MM.1S (cell line): ENCODE measurements at regions not wholly inside any gene's neighbourhood (a gene's known extent, or its start where the extent isn't known, plus 50 kb on each side); places are given as distances from the start of the nearest gene placed in this dataset.

Experiments used
- DNase-seq: peaks from one replicate; pipeline ENCODE4 v3.0.0-alpha.2; 2015
- H2AFZ ChIP-seq: fragments of 300-600 bp; sonication (generic); 2 replicates; pipeline ENCODE4 v1.6.0; 2016; ENCODE audit warnings: antibody characterized with exemption, low read length
- H3F3A ChIP-seq: fragments of 300-600 bp; sonication (generic); 2 replicates; pipeline ENCODE4 v1.6.1; 2016; ENCODE audit warnings: mild to moderate bottlenecking, antibody characterized with exemption, low read length, moderate library complexity, mixed read lengths; ENCODE audit not compliant: insufficient read depth
- H3K27ac ChIP-seq: fragments of 300-600 bp; sonication (generic); 2 replicates; pipeline ENCODE4 v1.5.1; 2016; ENCODE audit warnings: mild to moderate bottlenecking, low read length
- H3K27me3 ChIP-seq: fragments of 300-600 bp; sonication (generic); replicated peaks from 2 replicates; pipeline ENCODE4 v1.6.0; 2016; ENCODE audit warnings: low read length; ENCODE audit not compliant: insufficient read depth
- H3K36me3 ChIP-seq: fragments of 300-600 bp; sonication (generic); replicated peaks from 2 replicates; pipeline ENCODE4 v1.6.1; 2016; ENCODE audit warnings: mild to moderate bottlenecking, low read length, mixed read lengths; ENCODE audit not compliant: insufficient read depth
- H3K4me1 ChIP-seq: fragments of 300-600 bp; sonication (generic); 2 replicates; pipeline ENCODE4 v1.6.1; 2016; ENCODE audit warnings: low read length, mixed read lengths
- H3K4me2 ChIP-seq: fragments of 300-600 bp; sonication (generic); 2 replicates; pipeline ENCODE4 v1.6.0; 2016; ENCODE audit warnings: low read depth, low read length
- H3K4me3 ChIP-seq: fragments of 300-600 bp; sonication (generic); 2 replicates; pipeline ENCODE4 v1.5.1; 2016; ENCODE audit warnings: low read length, mixed read lengths
- H3K79me2 ChIP-seq: fragments of 300-600 bp; sonication (generic); 2 replicates; pipeline ENCODE4 v1.6.1; 2016; ENCODE audit warnings: mixed run types, low read length, mixed read lengths
- H3K9ac ChIP-seq: fragments of 300-600 bp; sonication (generic); 2 replicates; pipeline ENCODE4 v1.6.1; 2016; ENCODE audit warnings: low read length, mixed read lengths
- H3K9me2 ChIP-seq: fragments of 300-600 bp; sonication (generic); replicated peaks from 2 replicates; pipeline ENCODE4 v1.6.1; 2016; ENCODE audit warnings: mild to moderate bottlenecking, low read length, mixed read lengths; ENCODE audit not compliant: insufficient read depth
- H3K9me3 ChIP-seq: fragments of 300-600 bp; sonication (generic); replicated peaks from 2 replicates; pipeline ENCODE4 v1.6.1; 2016; ENCODE audit warnings: mild to moderate bottlenecking, low read length, mixed read lengths; ENCODE audit not compliant: insufficient read depth
- H4K20me1 ChIP-seq: fragments of 300-600 bp; sonication (generic); 2 replicates; pipeline ENCODE4 v1.6.1; 2016; ENCODE audit warnings: mild to moderate bottlenecking, low read length, moderate library complexity, mixed read lengths; ENCODE audit not compliant: insufficient read depth
- EZH2 ChIP-seq: fragments of 300-600 bp; sonication (generic); optimal IDR thresholded peaks from 2 replicates; pipeline ENCODE3; 2017; ENCODE audit warnings: low read depth, mild to moderate bottlenecking, antibody characterized with exemption, low read length, mixed read lengths
- EZH2phosphoT487 ChIP-seq: fragments of 300-600 bp; sonication (generic); IDR thresholded peaks from 2 replicates; pipeline ENCODE4 v1.6.1; 2018; ENCODE audit warnings: antibody characterized with exemption, low read length
- TF ChIP-seq, protein P1 (sequence below): fragments of 300-600 bp; sonication (generic); IDR thresholded peaks from 2 replicates; pipeline ENCODE4 v1.5.1; 2016; ENCODE audit warnings: antibody characterized with exemption, low read length, mixed read lengths

DNA sequence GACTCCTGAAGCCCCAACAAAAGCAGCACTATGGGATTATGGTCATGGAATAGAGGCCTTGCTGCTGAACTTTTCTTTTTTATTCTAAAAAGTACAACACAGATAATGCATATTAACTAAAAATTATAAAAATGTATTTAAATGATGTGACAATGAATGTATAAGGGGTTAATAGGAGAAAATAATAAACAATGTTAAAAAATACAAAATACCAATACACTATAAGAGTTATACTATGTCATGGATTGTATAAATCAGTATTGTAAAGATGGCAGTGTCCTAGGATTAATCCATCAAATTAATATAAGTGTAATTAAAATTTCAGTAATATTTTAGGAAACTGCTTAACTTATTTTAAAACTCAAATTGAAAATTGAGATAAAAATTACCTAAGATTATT, 58.3 kb upstream of the TOP3B start:
- no peak overlapping the region for H2AFZ ChIP-seq
- no peaks in the 10 kb centered on the region for H3K9me3 ChIP-seq
- DNase-seq, result no peak
- no peaks in the 10 kb centered on the region for H3K27me3 ChIP-seq
- H3K79me2 ChIP-seq, result no peaks in the 10 kb centered on the region
- H3K36me3 ChIP-seq, result no peaks in the 10 kb centered on the region
- H3K4me3 ChIP-seq, result no peak overlapping the region
- H3K4me1 ChIP-seq, result peaks cover 37% of the 10 kb centered on the region
- no peaks in the 10 kb centered on the region for H4K20me1 ChIP-seq
- H3K4me2 ChIP-seq, result no peak overlapping the region
- H3F3A ChIP-seq, result peaks cover 16% of the 10 kb centered on the region
- no peaks in the 10 kb centered on the region for H3K9me2 ChIP-seq
- TF ChIP-seq EZH2phosphoT487, result no peak
- TF ChIP-seq EZH2, result no peak
- TF ChIP-seq, protein P1, sequence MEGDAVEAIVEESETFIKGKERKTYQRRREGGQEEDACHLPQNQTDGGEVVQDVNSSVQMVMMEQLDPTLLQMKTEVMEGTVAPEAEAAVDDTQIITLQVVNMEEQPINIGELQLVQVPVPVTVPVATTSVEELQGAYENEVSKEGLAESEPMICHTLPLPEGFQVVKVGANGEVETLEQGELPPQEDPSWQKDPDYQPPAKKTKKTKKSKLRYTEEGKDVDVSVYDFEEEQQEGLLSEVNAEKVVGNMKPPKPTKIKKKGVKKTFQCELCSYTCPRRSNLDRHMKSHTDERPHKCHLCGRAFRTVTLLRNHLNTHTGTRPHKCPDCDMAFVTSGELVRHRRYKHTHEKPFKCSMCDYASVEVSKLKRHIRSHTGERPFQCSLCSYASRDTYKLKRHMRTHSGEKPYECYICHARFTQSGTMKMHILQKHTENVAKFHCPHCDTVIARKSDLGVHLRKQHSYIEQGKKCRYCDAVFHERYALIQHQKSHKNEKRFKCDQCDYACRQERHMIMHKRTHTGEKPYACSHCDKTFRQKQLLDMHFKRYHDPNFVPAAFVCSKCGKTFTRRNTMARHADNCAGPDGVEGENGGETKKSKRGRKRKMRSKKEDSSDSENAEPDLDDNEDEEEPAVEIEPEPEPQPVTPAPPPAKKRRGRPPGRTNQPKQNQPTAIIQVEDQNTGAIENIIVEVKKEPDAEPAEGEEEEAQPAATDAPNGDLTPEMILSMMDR, result no peak
- H3K9ac ChIP-seq, result no peak overlapping the region
- no peak overlapping the region for H3K27ac ChIP-seq

DNA sequence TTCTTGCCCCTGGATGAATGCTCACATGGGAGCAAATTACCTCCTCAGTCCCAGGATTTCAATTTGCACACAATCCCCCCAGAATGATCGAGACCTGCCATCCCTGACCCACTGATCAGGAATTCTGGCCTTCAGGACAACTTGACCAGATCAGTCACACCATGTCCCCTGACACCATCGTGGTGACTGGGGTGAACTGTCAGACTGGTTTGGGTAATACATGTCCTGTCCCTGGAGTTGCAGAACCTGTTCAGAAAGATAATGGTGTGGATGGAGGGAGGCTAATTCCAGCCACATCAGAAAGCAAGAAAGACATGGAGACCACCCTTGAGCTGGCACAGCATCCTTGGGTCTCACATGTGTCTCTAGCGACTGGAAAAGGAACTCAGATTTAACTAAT, 57.9 kb upstream of the TOP3B start:
- Histone ChIP-seq H3K79me2 (no peaks in the 10 kb centered on the region), H4K20me1 (no peaks in the 10 kb centered on the region), H3K4me1 (peaks cover 40% of the 10 kb centered on the region), H3K27ac (no peak overlapping the region), H3K9me2 (no peaks in the 10 kb centered on the region), H3K9ac (no peak overlapping the region), H3K27me3 (no peaks in the 10 kb centered on the region), H3K4me2 (no peak overlapping the region), H3K4me3 (no peak overlapping the region), H3K36me3 (no peaks in the 10 kb centered on the region), H3K9me3 (no peaks in the 10 kb centered on the region), H3F3A (peaks cover 16% of the 10 kb centered on the region), H2AFZ (no peak overlapping the region)
- DNase-seq, result no peak
- TF ChIP-seq, protein P1, result no peak
- TF ChIP-seq EZH2phosphoT487 (no peak), EZH2 (no peak)

DNA sequence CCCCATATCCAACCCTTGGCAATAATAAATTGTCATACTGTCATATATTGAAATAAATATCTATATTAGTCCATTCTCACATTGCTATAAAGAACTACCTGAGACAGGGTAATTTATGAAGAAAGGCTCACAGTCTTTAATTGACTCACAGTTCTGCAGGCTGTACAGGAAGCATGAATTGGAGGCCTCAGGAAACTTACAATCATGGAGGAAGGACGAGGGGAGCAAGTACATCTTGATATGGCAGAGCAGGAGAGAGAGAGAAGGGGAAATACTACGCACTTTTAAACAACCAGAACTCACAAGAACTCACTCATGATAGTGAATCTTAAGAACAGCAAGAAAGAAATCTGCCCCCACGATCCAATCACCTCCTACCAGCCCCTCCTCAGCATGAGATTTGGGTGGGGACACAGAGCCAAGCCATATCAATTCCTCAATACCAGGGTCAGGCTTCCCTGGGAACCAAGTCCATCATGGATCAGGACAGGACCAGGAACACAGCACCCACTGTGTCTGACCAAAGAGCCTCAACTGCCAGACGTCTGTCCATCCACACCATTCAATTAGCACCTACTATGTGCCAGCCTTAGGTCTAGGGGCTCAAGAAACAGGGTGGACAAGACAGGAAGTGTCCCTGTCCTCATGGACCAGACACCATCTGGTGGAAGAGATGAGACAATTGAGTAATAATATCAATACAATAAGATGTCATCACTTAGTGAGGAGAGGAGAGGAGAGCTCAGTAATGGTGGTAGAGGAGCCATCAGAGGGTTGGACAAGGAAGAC, 56.9 kb upstream of the TOP3B start:
- no peak overlapping the region for H3K4me2 ChIP-seq

More for the DNA sequence above, 56.9 kb upstream of the TOP3B start:
- Histone ChIP-seq H3K9me3 (no peaks in the 10 kb centered on the region), H3K27me3 (no peaks in the 10 kb centered on the region), H3K27ac (no peak overlapping the region), H3K36me3 (no peaks in the 10 kb centered on the region), H3F3A (peaks cover 16% of the 10 kb centered on the region), H3K79me2 (no peaks in the 10 kb centered on the region), H3K4me3 (no peak overlapping the region), H2AFZ (no peak overlapping the region), H3K4me1 (peaks cover 40% of the 10 kb centered on the region), H3K9ac (no peak overlapping the region), H4K20me1 (no peaks in the 10 kb centered on the region), H3K9me2 (no peaks in the 10 kb centered on the region)
- no peak for TF ChIP-seq EZH2
- no peak for TF ChIP-seq EZH2phosphoT487
- TF ChIP-seq, protein P1, result no peak
- no peak for DNase-seq
